ENCODE measurements at regions not wholly inside any gene's neighbourhood (a gene's known extent, or its start where the extent isn't known, plus 50 kb on each side); places are given as distances from the start of the nearest gene placed in this dataset.

DNA sequence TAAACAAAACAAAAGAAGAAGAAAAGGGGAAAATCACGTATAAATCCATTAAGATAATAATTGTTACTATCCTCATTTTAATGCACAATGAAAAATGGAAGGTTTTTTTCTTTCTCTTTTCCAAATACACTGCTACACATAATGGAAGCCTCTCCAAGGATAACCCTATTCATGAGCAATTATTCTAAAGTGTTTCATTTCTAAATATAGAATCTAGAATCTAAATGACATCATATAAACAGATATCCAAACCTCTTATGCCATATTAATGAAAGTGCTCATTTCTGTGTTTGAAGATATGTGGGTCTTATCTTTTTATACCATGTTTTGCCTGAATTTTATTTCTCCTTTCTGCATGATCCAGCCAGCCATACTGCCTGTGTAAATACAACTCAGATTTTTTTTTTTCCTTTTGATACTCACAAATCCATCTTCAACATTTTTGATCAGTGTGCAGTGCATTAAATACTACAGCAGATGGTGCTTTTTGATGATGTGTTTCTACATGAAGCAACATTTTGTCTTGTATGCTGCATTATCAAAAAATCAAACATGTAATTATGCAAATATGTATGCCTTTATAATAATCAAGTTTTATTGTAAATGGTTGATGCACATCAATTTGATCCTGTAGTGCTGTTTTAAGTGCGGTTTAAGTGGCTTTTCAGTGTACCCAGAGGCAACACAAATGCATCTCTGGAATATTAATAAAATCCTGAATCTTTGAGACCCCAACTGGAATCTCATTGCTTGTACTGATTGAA lies 625.6 kb upstream of the PTBP2 start:
- Histone ChIP-seq H3K14ac (ENCODE audit: insufficient read length) (no peak overlapping the region), H3K79me2 (ENCODE audit: control insufficient read depth in 1 of 2, insufficient read depth in 2 of 2, low read length in 2 of 2) (no peaks in the 10 kb centered on the region), H3K23ac (ENCODE audit: insufficient read length) (no peak overlapping the region), H3K18ac (ENCODE audit: extremely low read depth, low read length) (no peak overlapping the region), H4K91ac (replicated peaks; ENCODE audit: insufficient read length, low read length) (no peak overlapping the region), H4K8ac (ENCODE audit: extremely low read depth, insufficient read depth, low read length) (no peak overlapping the region), H2AK5ac (ENCODE audit: low read depth, low read length) (no peak overlapping the region), H3K4me1 (replicated peaks in 1 of 4; ENCODE audit: control insufficient read depth in 3 of 4, insufficient read depth in 4 of 4, low read length in 3 of 4) (no peaks in the 10 kb centered on the region), H2BK5ac (ENCODE audit: low read depth, low read length) (no peak overlapping the region), H2AFZ (ENCODE audit: low read length) (no peak overlapping the region), H3K9ac (replicated peaks in 1 of 4; ENCODE audit: extremely low read depth in 1 of 4, low read depth in 3 of 4, low read length in 3 of 4) (no peak overlapping the region), H2BK15ac (ENCODE audit: low read length) (no peak overlapping the region), H4K5ac (ENCODE audit: insufficient read length, low read depth, low read length) (no peak overlapping the region), H2BK20ac (ENCODE audit: low read length) (no peak overlapping the region), H3K36me3 (ENCODE audit: control insufficient read depth in 2 of 4, insufficient read depth in 4 of 4, low read length in 3 of 4) (no peaks in the 10 kb centered on the region), H3K4me3 (ENCODE audit: extremely low read depth in 1 of 4, insufficient read depth in 2 of 4, low read depth in 3 of 4, low read length in 4 of 4) (no peak overlapping the region), H2BK12ac (ENCODE audit: low read depth, low read length) (no peak overlapping the region), H4K20me1 (replicated peaks in 1 of 2; ENCODE audit: control insufficient read depth in 1 of 2, insufficient read depth in 2 of 2, low read length in 2 of 2) (no peaks in the 10 kb centered on the region), H3K79me1 (ENCODE audit: low read depth, low read length) (no peaks in the 10 kb centered on the region), H3K23me2 (ENCODE audit: low read depth, low read length) (no peaks in the 10 kb centered on the region), H3K9me3 (ENCODE audit: insufficient read depth in 2 of 2, low read depth in 1 of 2, low read length in 1 of 2) (no peaks in the 10 kb centered on the region), H3K4ac (replicated peaks; ENCODE audit: insufficient read length, low read depth, low read length) (no peak overlapping the region), H2BK120ac (replicated peaks; ENCODE audit: low read depth, low read length) (no peak overlapping the region), H3K56ac (replicated peaks; ENCODE audit: insufficient read length, low read depth, low read length) (no peak overlapping the region), H3K4me2 (ENCODE audit: insufficient read depth in 1 of 2, low read depth in 2 of 2, low read length in 2 of 2) (no peak overlapping the region), H3K27ac (ENCODE audit: low read depth, low read length) (no peak overlapping the region), H3K27me3 (replicated peaks in 1 of 4; ENCODE audit: control insufficient read depth in 3 of 4, extremely low read depth in 1 of 4, insufficient read depth in 3 of 4, low read length in 3 of 4) (no peaks in the 10 kb centered on the region)
- POLR2A ChIA-PET (ENCODE audit: partially characterized antibody), result no interaction called here
- DNase-seq (ENCODE audit: low read depth in 1 of 2, low spot score in 2 of 2) (no peak), FAIRE-seq (no peak)
- CTCF ChIA-PET (ENCODE audit: partially characterized antibody), result no interaction called here
- 96% methylated on average over 2 of the region's 2 CpGs; no CpG with 5 or more reads in 1 of the 2 experiments for WGBS, 2 experiments (ENCODE audit: extremely low coverage in 1 of 2, insufficient coverage in 1 of 2, insufficient read length in 1 of 2, insufficient replicate concordance in 2 of 2, low coverage in 1 of 2, low lambda C conversion rate in 2 of 2, missing lambda C conversion rate in 1 of 2)
- TF ChIP-seq EZH2 (IDR thresholded peaks at IDR 0.05; ENCODE audit: low read depth, low read length, severe bottlenecking), result no peak
- TF ChIP-seq EGR1 (IDR thresholded peaks at IDR 0.05; ENCODE audit: borderline replicate concordance, low read depth, low read length), result no peak
- TF ChIP-seq POLR2AphosphoS5 (IDR thresholded peaks at IDR 0.05; ENCODE audit: low read depth, low read length), result no peak
- TF ChIP-seq CREB1 (IDR thresholded peaks at IDR 0.05), result no peak
- no peak for TF ChIP-seq TAF1 (IDR thresholded peaks at IDR 0.05; ENCODE audit: low read depth, low read length)
- no peak for TF ChIP-seq BACH1 (IDR thresholded peaks at IDR 0.05; ENCODE audit: low read length)
- no peak for TF ChIP-seq SP1 (IDR thresholded peaks at IDR 0.05; ENCODE audit: low read depth, low read length)
- no peak for TF ChIP-seq SP4 (IDR thresholded peaks at IDR 0.05; ENCODE audit: low read length)
- no peak for TF ChIP-seq CTBP2 (IDR thresholded peaks at IDR 0.05; ENCODE audit: borderline replicate concordance, insufficient read depth, insufficient read length, low read length)
- TF ChIP-seq RNF2 (IDR thresholded peaks at IDR 0.05; ENCODE audit: borderline replicate concordance, low read depth, low read length, missing control alignments, poor library complexity, severe bottlenecking), result no peak
- TF ChIP-seq GTF2F1 (IDR thresholded peaks at IDR 0.05; ENCODE audit: borderline replicate concordance, low read depth, low read length), result no peak
- TF ChIP-seq CHD1 (IDR thresholded peaks at IDR 0.05; ENCODE audit: low read depth, low read length), result no peak
- TF ChIP-seq HDAC2 (IDR thresholded peaks at IDR 0.05; ENCODE audit: borderline replicate concordance in 1 of 2, low read depth in 2 of 2, low read length in 2 of 2), result no peak
- TF ChIP-seq HDAC6 (IDR thresholded peaks at IDR 0.05; ENCODE audit: low read depth, low read length), result no peak

All from H1 (cell line).